Fibroblast of skin of left biceps (primary cell): ENCODE measurements at regions not wholly inside any gene's neighbourhood (a gene's known extent, or its start where the extent isn't known, plus 50 kb on each side); places are given as distances from the start of the nearest gene placed in this dataset.
"Not testable (repeated sequence)": the region's sequence is repeated elsewhere in the genome, so short reads cannot be mapped to it uniquely, and the experiment has no call there.

Experiments
- DNase-seq, 2 experiments: peaks; one replicate each; pipeline ENCODE4 v3.0.0-alpha.2; 2013; ENCODE audit warnings: low read depth in 2 of 2

GRCh38 chr14:31911160-31911559 is 165.9 kb upstream of the ARHGAP5 start:
- DNase-seq, result no peak

- no peak for DNase-seq
Measured at GRCh38 chr14:31913370-31913769, 163.7 kb upstream of the ARHGAP5 start.

GRCh38 chr14:31918289-31918688 is 158.8 kb upstream of the ARHGAP5 start:
- not testable (repeated sequence) for DNase-seq

- DNase-seq, result no peak
Measured at GRCh38 chr14:31920001-31920400, 157.1 kb upstream of the ARHGAP5 start.

- DNase-seq, result no peak
Measured at GRCh38 chr14:31920989-31921650, 156.0 kb upstream of the ARHGAP5 start.

GRCh38 chr14:31921721-31922120 is 155.4 kb upstream of the ARHGAP5 start:
- DNase-seq, result no peak

GRCh38 chr14:31926123-31926522 is 151.0 kb upstream of the ARHGAP5 start:
- DNase-seq, result no peak

- no peak for DNase-seq
Measured at GRCh38 chr14:31926652-31927347, 150.3 kb upstream of the ARHGAP5 start.

- peak; percentile 85 to 90 for DNase-seq
Measured at GRCh38 chr14:31927348-31927832, 149.7 kb upstream of the ARHGAP5 start.

- no peak for DNase-seq
Measured at GRCh38 chr14:31930070-31930469, 147.0 kb upstream of the ARHGAP5 start.

GRCh38 chr14:31930493-31931240 is 146.4 kb upstream of the ARHGAP5 start:
- peak in 1 of 2 experiments; percentile 35 for DNase-seq

- no peak for DNase-seq
Measured at GRCh38 chr14:31932675-31933074, 144.4 kb upstream of the ARHGAP5 start.

- DNase-seq, result no peak
Measured at GRCh38 chr14:31933716-31934115, 143.4 kb upstream of the ARHGAP5 start.

GRCh38 chr14:31934767-31935266 is 142.3 kb upstream of the ARHGAP5 start:
- DNase-seq, result no peak

GRCh38 chr14:31935391-31935790 is 141.7 kb upstream of the ARHGAP5 start:
- no peak for DNase-seq

GRCh38 chr14:31936115-31936514 is 141.0 kb upstream of the ARHGAP5 start:
- DNase-seq, result no peak

- no peak for DNase-seq
Measured at GRCh38 chr14:31937730-31938346, 139.3 kb upstream of the ARHGAP5 start.

- no peak for DNase-seq
Measured at GRCh38 chr14:31939934-31940333, 137.2 kb upstream of the ARHGAP5 start.

- no peak for DNase-seq
Measured at GRCh38 chr14:31941487-31941886, 135.6 kb upstream of the ARHGAP5 start.

GRCh38 chr14:31942166-31942841 is 134.8 kb upstream of the ARHGAP5 start:
- no peak for DNase-seq

- DNase-seq, result no peak
Measured at GRCh38 chr14:31943217-31943799, 133.8 kb upstream of the ARHGAP5 start.
